HG03378 (cell line): ENCODE measurements at regions not wholly inside any gene's neighbourhood (a gene's known extent, or its start where the extent isn't known, plus 50 kb on each side); places are given as distances from the start of the nearest gene placed in this dataset.
A peak's percentile ranks its signal among the peaks of the same experiment; 100 is the strongest.

Source experiments
- ATAC-seq: cut with Tn5 transposase; IDR thresholded peaks from one replicate; pipeline ENCODE4 v1.9.1; 2021; ENCODE audit warnings: mild to moderate bottlenecking, moderate library complexity; ENCODE audit not compliant: unreplicated experiment

GRCh38 chr11:32531528-32531927, 52.1 kb upstream of the EIF3M start:
- no peak for ATAC-seq

- ATAC-seq, result peak; percentile 100
These were observed 53.5 kb upstream of the EIF3M start for GRCh38 chr11:32529994-32530588.

- no peak for ATAC-seq
These were observed 56.1 kb upstream of the EIF3M start for GRCh38 chr11:32527261-32528175.

- ATAC-seq, result no peak
These were observed 56.9 kb upstream of the EIF3M start for GRCh38 chr11:32526760-32527159.

- ATAC-seq, result no peak
These were observed 71.7 kb upstream of the EIF3M start for GRCh38 chr11:32511926-32512325.

GRCh38 chr11:32510039-32510438, 73.6 kb upstream of the EIF3M start:
- ATAC-seq, result no peak

- no peak for ATAC-seq
These were observed 73.4 kb upstream of the WT1 start for GRCh38 chr11:32508780-32509179.

GRCh38 chr11:32500001-32500400, 64.7 kb upstream of the WT1 start:
- no peak for ATAC-seq

GRCh38 chr11:32497951-32498350, 62.6 kb upstream of the WT1 start:
- ATAC-seq, result no peak

- no peak for ATAC-seq
These were observed 59.3 kb upstream of the WT1 start for GRCh38 chr11:32494629-32495028.

- no peak for ATAC-seq
These were observed 54.1 kb upstream of the WT1 start for GRCh38 chr11:32489464-32489863.

- ATAC-seq, result no peak
These were observed 51.9 kb upstream of the WT1 start for GRCh38 chr11:32487270-32487669.

GRCh38 chr11:32485733-32486132, 50.4 kb upstream of the WT1 start:
- ATAC-seq, result no peak
